ENCODE measurements at regions not wholly inside any gene's neighbourhood (a gene's known extent, or its start where the extent isn't known, plus 50 kb on each side); places are given as distances from the start of the nearest gene placed in this dataset.
A peak's percentile ranks its signal among the peaks of the same experiment; 100 is the strongest.

DNA sequence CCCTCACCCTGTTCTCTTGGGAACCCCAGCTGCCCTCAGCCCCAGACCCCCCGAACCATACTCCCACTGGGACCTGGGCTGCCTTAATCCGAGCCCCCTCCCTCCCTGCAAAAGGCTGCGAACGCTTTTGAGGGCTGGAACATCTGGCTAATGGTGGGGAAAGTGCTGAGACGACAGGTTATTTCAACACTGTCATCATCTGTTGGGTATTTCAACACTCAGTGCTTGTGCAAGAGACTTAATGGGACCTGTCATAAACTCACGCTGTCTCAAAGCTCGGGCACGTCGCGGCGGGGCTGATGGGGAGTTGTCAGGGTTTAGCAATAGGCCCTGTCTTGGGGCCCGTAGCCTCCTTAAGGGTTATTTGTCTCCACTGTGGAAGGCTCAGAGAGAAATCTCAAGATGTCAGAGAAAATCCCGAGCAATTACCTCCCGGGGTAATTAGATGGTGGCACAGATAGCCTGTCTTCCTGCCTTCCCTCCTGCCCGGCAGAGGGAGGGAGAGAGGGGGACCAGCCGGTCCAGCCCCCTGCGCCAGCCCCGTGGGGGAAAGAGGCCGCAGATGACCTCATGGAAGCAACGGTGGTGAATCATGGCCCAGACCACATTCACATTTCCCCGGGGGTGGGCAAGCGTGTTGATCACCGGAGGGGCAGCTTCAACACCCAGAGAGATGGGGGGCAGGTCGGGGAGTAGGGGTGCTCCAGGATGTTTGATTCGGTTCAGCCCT is 88.7 kb upstream of the MYL10 start:
- no peak overlapping the region for H3K23ac ChIP-seq (ENCODE audit: insufficient read length)
- no peak overlapping the region for H2BK20ac ChIP-seq (ENCODE audit: low read length)
- H4K8ac ChIP-seq (ENCODE audit: extremely low read depth, insufficient read depth, low read length): peak overlapping the region; percentile 28; the same call in 1 of the 2 replicates
- H3K4me3 ChIP-seq (ENCODE audit: extremely low read depth in 1 of 4, insufficient read depth in 2 of 4, low read depth in 3 of 4, low read length in 4 of 4): no peak overlapping the region
- H3K79me1 ChIP-seq (ENCODE audit: low read depth, low read length): no peaks in the 10 kb centered on the region
- H2AFZ ChIP-seq (ENCODE audit: low read length): no peak overlapping the region
- 89% methylated on average over 22 of the region's 25 CpGs; no CpG with 5 or more reads in 1 of the 2 experiments for WGBS, 2 experiments (ENCODE audit: extremely low coverage in 1 of 2, insufficient coverage in 1 of 2, insufficient read length in 1 of 2, insufficient replicate concordance in 2 of 2, low coverage in 1 of 2, low lambda C conversion rate in 2 of 2, missing lambda C conversion rate in 1 of 2)
- FAIRE-seq (no peak), DNase-seq (ENCODE audit: low read depth in 1 of 2, low spot score in 2 of 2) (no peak)
- no peak overlapping the region for H3K27ac ChIP-seq (ENCODE audit: low read depth, low read length)
- no peak overlapping the region for H3K18ac ChIP-seq (ENCODE audit: extremely low read depth, low read length)
- ChIA-PET CTCF (ENCODE audit: partially characterized antibody) (no interaction called here), POLR2A (ENCODE audit: partially characterized antibody) (no interaction called here)
- peaks cover 0 to 2% (median 0%) of the 10 kb centered on the region in 4 experiments; a peak in 1 of 7 replicates for H3K4me1 ChIP-seq (replicated peaks in 1 of 4; ENCODE audit: control insufficient read depth in 3 of 4, insufficient read depth in 4 of 4, low read length in 3 of 4)
- no peak overlapping the region for H4K5ac ChIP-seq (ENCODE audit: insufficient read length, low read depth, low read length)
- no peaks in the 10 kb centered on the region for H3K36me3 ChIP-seq (ENCODE audit: control insufficient read depth in 2 of 4, insufficient read depth in 4 of 4, low read length in 3 of 4)
- H3K9me3 ChIP-seq (ENCODE audit: insufficient read depth in 2 of 2, low read depth in 1 of 2, low read length in 1 of 2): no peaks in the 10 kb centered on the region
- H3K27me3 ChIP-seq (replicated peaks in 1 of 4; ENCODE audit: control insufficient read depth in 3 of 4, extremely low read depth in 1 of 4, insufficient read depth in 3 of 4, low read length in 3 of 4): no peaks in the 10 kb centered on the region
- no peak overlapping the region for H3K4me2 ChIP-seq (ENCODE audit: insufficient read depth in 1 of 2, low read depth in 2 of 2, low read length in 2 of 2)
- no peak overlapping the region for H3K56ac ChIP-seq (replicated peaks; ENCODE audit: insufficient read length, low read depth, low read length)
- no peak overlapping the region for H2AK5ac ChIP-seq (ENCODE audit: low read depth, low read length)
- no peaks in the 10 kb centered on the region for H3K23me2 ChIP-seq (ENCODE audit: low read depth, low read length)
- H3K4ac ChIP-seq (replicated peaks; ENCODE audit: insufficient read length, low read depth, low read length): no peak overlapping the region
- no peaks in the 10 kb centered on the region for H3K79me2 ChIP-seq (ENCODE audit: control insufficient read depth in 1 of 2, insufficient read depth in 2 of 2, low read length in 2 of 2)
- no peak overlapping the region for H3K14ac ChIP-seq (ENCODE audit: insufficient read length)
- H2BK5ac ChIP-seq (ENCODE audit: low read depth, low read length): no peak overlapping the region; the same call in 1 of the 2 replicates
- H2BK12ac ChIP-seq (ENCODE audit: low read depth, low read length): no peak overlapping the region
- no peak overlapping the region for H3K9ac ChIP-seq (replicated peaks in 1 of 4; ENCODE audit: extremely low read depth in 1 of 4, low read depth in 3 of 4, low read length in 3 of 4)
- no peak overlapping the region for H2BK15ac ChIP-seq (ENCODE audit: low read length)
- no peak for TF ChIP-seq JUN (IDR thresholded peaks at IDR 0.05; ENCODE audit: low read depth, low read length)
- no peak overlapping the region for H2BK120ac ChIP-seq (replicated peaks; ENCODE audit: low read depth, low read length)
- H4K91ac ChIP-seq (replicated peaks; ENCODE audit: insufficient read length, low read length): no peak overlapping the region
- no peaks in the 10 kb centered on the region for H4K20me1 ChIP-seq (replicated peaks in 1 of 2; ENCODE audit: control insufficient read depth in 1 of 2, insufficient read depth in 2 of 2, low read length in 2 of 2)
